ENCODE measurements at regions not wholly inside any gene's neighbourhood (a gene's known extent, or its start where the extent isn't known, plus 50 kb on each side); places are given as distances from the start of the nearest gene placed in this dataset.
A peak's percentile ranks its signal among the peaks of the same experiment; 100 is the strongest.

- H3K4me3 ChIP-seq = no peak overlapping the region
- TF ChIP-seq POLR2AphosphoS5 (IDR thresholded peaks at IDR 0.05) = no peak
- no peak for TF ChIP-seq POLR2A (IDR thresholded peaks at IDR 0.05)
- TF ChIP-seq CTCF (IDR thresholded peaks at IDR 0.05) = no peak
- no peaks in the 10 kb centered on the region for H3K9me3 ChIP-seq
- H3K4me1 ChIP-seq (replicated peaks) = no peaks in the 10 kb centered on the region
- 59% methylated on average over 4 of the region's 4 CpGs for WGBS
- H3K36me3 ChIP-seq = no peaks in the 10 kb centered on the region
- H3K27ac ChIP-seq = peak overlapping the region in 1 of 2 donors; percentile 78
- intact Hi-C loops (cut with DNase I) = loop anchor here (5.0 to 10.0 kb wide), 2 partner anchors 116 to 338 kb away; no protein-coding TSS in a partner anchor
- H3K27me3 ChIP-seq (replicated peaks; ENCODE audit: insufficient read depth) = no peaks in the 10 kb centered on the region
- DNase-seq (ENCODE audit: low spot score) = no peak
These were observed 803.1 kb downstream of the USP25 start for GRCh38 chr21:16532840-16533239.

GRCh38 chr21:16533692-16534407, 804.1 kb downstream of the USP25 start:
- H3K4me1 ChIP-seq (replicated peaks) = no peaks in the 10 kb centered on the region
- peak overlapping the region; percentile 16 to 24 for H3K4me3 ChIP-seq
- DNase-seq (ENCODE audit: low spot score) = no peak
- peak overlapping the region; percentile 78 for H3K27ac ChIP-seq
- TF ChIP-seq POLR2A (IDR thresholded peaks at IDR 0.05) = no peak
- TF ChIP-seq POLR2AphosphoS5 (IDR thresholded peaks at IDR 0.05) = no peak
- no peak for TF ChIP-seq CTCF (IDR thresholded peaks at IDR 0.05)
- WGBS = 27% methylated on average over 9 of the region's 9 CpGs
- H3K27me3 ChIP-seq (replicated peaks; ENCODE audit: insufficient read depth) = no peaks in the 10 kb centered on the region
- H3K9me3 ChIP-seq = no peaks in the 10 kb centered on the region
- intact Hi-C loops (cut with DNase I) = loop anchor here (5.0 to 10.0 kb wide), 2 partner anchors 117 to 339 kb away; no protein-coding TSS in a partner anchor
- H3K36me3 ChIP-seq = no peaks in the 10 kb centered on the region

- TF ChIP-seq POLR2AphosphoS5 (IDR thresholded peaks at IDR 0.05) = peak; percentile 48
- no peak for TF ChIP-seq CTCF (IDR thresholded peaks at IDR 0.05)
- TF ChIP-seq POLR2A (IDR thresholded peaks at IDR 0.05) = no peak
- DNase-seq (ENCODE audit: low spot score) = peak; percentile 48
- 13% methylated on average over 11 of the region's 11 CpGs for WGBS
- H3K4me1 ChIP-seq (replicated peaks) = no peaks in the 10 kb centered on the region
- no peaks in the 10 kb centered on the region for H3K36me3 ChIP-seq
- peak overlapping the region; percentile 31 to 40 for H3K4me3 ChIP-seq
- intact Hi-C loops (cut with DNase I) = loop anchor here (5.0 to 10.0 kb wide), 2 partner anchors 117 to 340 kb away; no protein-coding TSS in a partner anchor
- no peaks in the 10 kb centered on the region for H3K9me3 ChIP-seq
- H3K27me3 ChIP-seq (replicated peaks; ENCODE audit: insufficient read depth) = no peaks in the 10 kb centered on the region
- H3K27ac ChIP-seq = peak overlapping the region; percentile 78
These were observed 804.8 kb downstream of the USP25 start for GRCh38 chr21:16534408-16535101.

- TF ChIP-seq POLR2AphosphoS5 (IDR thresholded peaks at IDR 0.05) = peak; percentile 34
- no peak for TF ChIP-seq CTCF (IDR thresholded peaks at IDR 0.05)
- Histone ChIP-seq H3K27me3 (replicated peaks; ENCODE audit: insufficient read depth) (no peaks in the 10 kb centered on the region), H3K4me3 (peak overlapping the region; percentile 31 to 40), H3K27ac (peak overlapping the region; percentile 78), H3K4me1 (replicated peaks) (no peaks in the 10 kb centered on the region), H3K36me3 (no peaks in the 10 kb centered on the region), H3K9me3 (no peaks in the 10 kb centered on the region)
- intact Hi-C loops (cut with DNase I) = loop anchor here (10.0 kb wide), 1 partner anchor 340 kb away; no protein-coding TSS in a partner anchor
- peak; percentile 54 for DNase-seq (ENCODE audit: low spot score)
- WGBS = 12% methylated on average over 6 of the region's 6 CpGs
These were observed 805.3 kb downstream of the USP25 start for GRCh38 chr21:16535102-16535422.

Measured in prostate gland (tissue), 2 donors.